ENCODE measurements at regions not wholly inside any gene's neighbourhood (a gene's known extent, or its start where the extent isn't known, plus 50 kb on each side); places are given as distances from the start of the nearest gene placed in this dataset.

DNA sequence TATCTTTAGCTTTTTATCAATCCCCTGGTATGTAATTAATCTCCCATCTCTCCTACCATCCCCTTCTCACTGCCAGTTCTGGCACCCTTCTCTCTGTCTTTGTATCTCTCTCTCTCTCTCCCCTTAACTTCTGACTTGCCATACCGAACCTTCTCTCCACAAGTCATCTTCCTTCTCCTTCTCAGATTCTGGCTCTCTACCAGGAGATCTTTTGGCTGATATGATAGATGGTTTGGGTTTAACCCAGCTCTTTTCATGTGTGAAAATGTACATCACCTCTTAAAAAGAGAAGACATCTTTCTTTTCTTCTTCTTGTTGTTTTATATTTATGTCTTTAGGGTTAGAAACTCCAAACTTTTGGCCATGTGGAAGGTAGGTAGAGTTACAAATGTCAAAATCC is 196.7 kb downstream of the HGF start:
- DNase-seq (ENCODE audit: low spot score): no peak

DNA sequence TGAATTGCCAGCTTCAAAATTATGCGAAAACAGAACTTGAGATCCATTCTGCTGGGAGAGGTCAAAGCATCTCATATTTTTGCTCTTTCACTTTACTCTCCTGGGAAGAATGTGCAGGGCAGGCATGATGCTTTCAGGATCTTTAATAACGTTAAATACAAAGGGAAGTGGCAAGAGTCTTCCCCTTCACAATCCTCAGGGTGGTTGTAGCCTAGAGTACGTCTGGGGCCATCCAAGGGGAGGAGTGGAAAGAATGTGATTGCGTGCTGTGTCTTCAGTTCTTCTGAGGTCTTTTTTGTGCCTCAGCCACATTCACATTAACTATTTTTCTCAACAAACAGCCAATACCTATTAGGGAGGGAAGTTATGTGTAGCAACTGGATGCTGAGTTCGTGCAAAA is 207.3 kb downstream of the HGF start:
- POLR2A ChIA-PET: no interaction called here
- CTCF ChIA-PET: no interaction called here
- no peak overlapping the region for H3K4me3 Mint-ChIP-seq
- no peaks in the 10 kb centered on the region; the same call in 1 of the 2 replicates for H3K9me3 Mint-ChIP-seq
- TF ChIP-seq JUN (CRISPR knock-in tag; IDR thresholded peaks at IDR 0.05): no peak
- TF ChIP-seq CREB1 (CRISPR knock-in tag; IDR thresholded peaks at IDR 0.05): no peak
- TF ChIP-seq NFATC4 (CRISPR knock-in tag; IDR thresholded peaks at IDR 0.05): no peak
- H3K4me1 Mint-ChIP-seq: no peaks in the 10 kb centered on the region
- ATAC-seq (no peak), DNase-seq (ENCODE audit: low spot score) (no peak)
- H3K27ac Mint-ChIP-seq: no peak overlapping the region
- no peaks in the 10 kb centered on the region for H3K36me3 Mint-ChIP-seq
- no peaks in the 10 kb centered on the region for H3K27me3 Mint-ChIP-seq (ENCODE audit: low read depth)

More for the DNA sequence above, 196.7 kb downstream of the HGF start:
- TF ChIP-seq HMGA2 (CRISPR knock-in tag; IDR thresholded peaks at IDR 0.05) (no peak), NFYB (CRISPR knock-in tag; conservative IDR thresholded peaks at IDR 0.05; ENCODE audit: low read depth) (no peak), ZNF416 (CRISPR knock-in tag; IDR thresholded peaks at IDR 0.05) (no peak), FOXK1 (CRISPR knock-in tag; IDR thresholded peaks at IDR 0.05) (no peak)
- TF ChIP-seq, protein P1, sequence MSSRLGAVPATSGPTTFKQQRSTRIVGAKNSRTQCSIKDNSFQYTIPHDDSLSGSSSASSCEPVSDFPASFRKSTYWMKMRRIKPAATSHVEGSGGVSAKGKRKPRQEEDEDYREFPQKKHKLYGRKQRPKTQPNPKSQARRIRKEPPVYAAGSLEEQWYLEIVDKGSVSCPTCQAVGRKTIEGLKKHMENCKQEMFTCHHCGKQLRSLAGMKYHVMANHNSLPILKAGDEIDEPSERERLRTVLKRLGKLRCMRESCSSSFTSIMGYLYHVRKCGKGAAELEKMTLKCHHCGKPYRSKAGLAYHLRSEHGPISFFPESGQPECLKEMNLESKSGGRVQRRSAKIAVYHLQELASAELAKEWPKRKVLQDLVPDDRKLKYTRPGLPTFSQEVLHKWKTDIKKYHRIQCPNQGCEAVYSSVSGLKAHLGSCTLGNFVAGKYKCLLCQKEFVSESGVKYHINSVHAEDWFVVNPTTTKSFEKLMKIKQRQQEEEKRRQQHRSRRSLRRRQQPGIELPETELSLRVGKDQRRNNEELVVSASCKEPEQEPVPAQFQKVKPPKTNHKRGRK (CRISPR knock-in tag; IDR thresholded peaks at IDR 0.05; ENCODE audit: borderline replicate concordance): no peak
- TF ChIP-seq, protein P2, sequence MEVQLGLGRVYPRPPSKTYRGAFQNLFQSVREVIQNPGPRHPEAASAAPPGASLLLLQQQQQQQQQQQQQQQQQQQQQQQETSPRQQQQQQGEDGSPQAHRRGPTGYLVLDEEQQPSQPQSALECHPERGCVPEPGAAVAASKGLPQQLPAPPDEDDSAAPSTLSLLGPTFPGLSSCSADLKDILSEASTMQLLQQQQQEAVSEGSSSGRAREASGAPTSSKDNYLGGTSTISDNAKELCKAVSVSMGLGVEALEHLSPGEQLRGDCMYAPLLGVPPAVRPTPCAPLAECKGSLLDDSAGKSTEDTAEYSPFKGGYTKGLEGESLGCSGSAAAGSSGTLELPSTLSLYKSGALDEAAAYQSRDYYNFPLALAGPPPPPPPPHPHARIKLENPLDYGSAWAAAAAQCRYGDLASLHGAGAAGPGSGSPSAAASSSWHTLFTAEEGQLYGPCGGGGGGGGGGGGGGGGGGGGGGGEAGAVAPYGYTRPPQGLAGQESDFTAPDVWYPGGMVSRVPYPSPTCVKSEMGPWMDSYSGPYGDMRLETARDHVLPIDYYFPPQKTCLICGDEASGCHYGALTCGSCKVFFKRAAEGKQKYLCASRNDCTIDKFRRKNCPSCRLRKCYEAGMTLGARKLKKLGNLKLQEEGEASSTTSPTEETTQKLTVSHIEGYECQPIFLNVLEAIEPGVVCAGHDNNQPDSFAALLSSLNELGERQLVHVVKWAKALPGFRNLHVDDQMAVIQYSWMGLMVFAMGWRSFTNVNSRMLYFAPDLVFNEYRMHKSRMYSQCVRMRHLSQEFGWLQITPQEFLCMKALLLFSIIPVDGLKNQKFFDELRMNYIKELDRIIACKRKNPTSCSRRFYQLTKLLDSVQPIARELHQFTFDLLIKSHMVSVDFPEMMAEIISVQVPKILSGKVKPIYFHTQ (CRISPR knock-in tag; IDR thresholded peaks at IDR 0.05): no peak
- ChIA-PET POLR2A (no interaction called here), CTCF (no interaction called here)
- Mint-ChIP-seq H3K4me1 (no peaks in the 10 kb centered on the region), H3K36me3 (no peaks in the 10 kb centered on the region), H3K4me3 (no peak overlapping the region), H3K27ac (no peak overlapping the region; the same call in 1 of the 2 replicates), H3K27me3 (ENCODE audit: low read depth) (no peaks in the 10 kb centered on the region), H3K9me3 (no peaks in the 10 kb centered on the region)
- no peak for ATAC-seq

DNA sequence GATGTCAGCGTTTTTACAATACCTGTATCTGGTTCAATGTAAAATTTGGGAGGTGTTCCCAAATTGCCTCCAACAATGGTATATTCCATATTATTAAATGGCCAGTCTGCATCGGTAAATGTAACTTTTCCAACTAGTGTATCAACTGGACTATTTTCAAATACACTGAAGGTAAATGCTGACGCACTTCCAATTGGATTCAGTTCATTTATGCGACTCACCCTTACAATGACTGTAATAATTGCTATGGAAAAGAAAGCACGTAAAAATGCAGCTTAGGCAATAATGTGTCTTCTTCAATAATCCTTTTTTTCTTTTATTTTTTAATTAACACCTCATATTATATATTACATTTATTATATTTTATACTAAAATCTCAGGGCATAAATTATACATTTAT is 209.1 kb downstream of the HGF start:
- Mint-ChIP-seq H3K4me1 (no peaks in the 10 kb centered on the region), H3K27me3 (ENCODE audit: low read depth) (no peaks in the 10 kb centered on the region), H3K27ac (no peak overlapping the region), H3K4me3 (no peak overlapping the region), H3K9me3 (peaks cover 2% of the 10 kb centered on the region), H3K36me3 (no peaks in the 10 kb centered on the region)
- ChIA-PET CTCF (no interaction called here), POLR2A (no interaction called here)
- ATAC-seq (no peak), DNase-seq (ENCODE audit: low spot score) (no peak)
- TF ChIP-seq HMGA2 (CRISPR knock-in tag; IDR thresholded peaks at IDR 0.05) (no peak), JUN (CRISPR knock-in tag; IDR thresholded peaks at IDR 0.05) (no peak), ETV6 (CRISPR knock-in tag; IDR thresholded peaks at IDR 0.05) (no peak), NR1H2 (CRISPR knock-in tag; IDR thresholded peaks at IDR 0.05) (no peak), ZNF263 (CRISPR knock-in tag; IDR thresholded peaks at IDR 0.05; ENCODE audit: low read depth) (no peak), NR2C2 (CRISPR knock-in tag; IDR thresholded peaks at IDR 0.05) (no peak), ZNF232 (CRISPR knock-in tag; IDR thresholded peaks at IDR 0.05) (no peak), OVOL2 (CRISPR knock-in tag; IDR thresholded peaks at IDR 0.05; ENCODE audit: borderline replicate concordance) (no peak), ESRRA (CRISPR knock-in tag; IDR thresholded peaks at IDR 0.05; ENCODE audit: borderline replicate concordance) (no peak), RORB (CRISPR knock-in tag; IDR thresholded peaks at IDR 0.05) (no peak), TCF7 (CRISPR knock-in tag; IDR thresholded peaks at IDR 0.05; ENCODE audit: low read depth) (no peak)
- TF ChIP-seq, protein P3, sequence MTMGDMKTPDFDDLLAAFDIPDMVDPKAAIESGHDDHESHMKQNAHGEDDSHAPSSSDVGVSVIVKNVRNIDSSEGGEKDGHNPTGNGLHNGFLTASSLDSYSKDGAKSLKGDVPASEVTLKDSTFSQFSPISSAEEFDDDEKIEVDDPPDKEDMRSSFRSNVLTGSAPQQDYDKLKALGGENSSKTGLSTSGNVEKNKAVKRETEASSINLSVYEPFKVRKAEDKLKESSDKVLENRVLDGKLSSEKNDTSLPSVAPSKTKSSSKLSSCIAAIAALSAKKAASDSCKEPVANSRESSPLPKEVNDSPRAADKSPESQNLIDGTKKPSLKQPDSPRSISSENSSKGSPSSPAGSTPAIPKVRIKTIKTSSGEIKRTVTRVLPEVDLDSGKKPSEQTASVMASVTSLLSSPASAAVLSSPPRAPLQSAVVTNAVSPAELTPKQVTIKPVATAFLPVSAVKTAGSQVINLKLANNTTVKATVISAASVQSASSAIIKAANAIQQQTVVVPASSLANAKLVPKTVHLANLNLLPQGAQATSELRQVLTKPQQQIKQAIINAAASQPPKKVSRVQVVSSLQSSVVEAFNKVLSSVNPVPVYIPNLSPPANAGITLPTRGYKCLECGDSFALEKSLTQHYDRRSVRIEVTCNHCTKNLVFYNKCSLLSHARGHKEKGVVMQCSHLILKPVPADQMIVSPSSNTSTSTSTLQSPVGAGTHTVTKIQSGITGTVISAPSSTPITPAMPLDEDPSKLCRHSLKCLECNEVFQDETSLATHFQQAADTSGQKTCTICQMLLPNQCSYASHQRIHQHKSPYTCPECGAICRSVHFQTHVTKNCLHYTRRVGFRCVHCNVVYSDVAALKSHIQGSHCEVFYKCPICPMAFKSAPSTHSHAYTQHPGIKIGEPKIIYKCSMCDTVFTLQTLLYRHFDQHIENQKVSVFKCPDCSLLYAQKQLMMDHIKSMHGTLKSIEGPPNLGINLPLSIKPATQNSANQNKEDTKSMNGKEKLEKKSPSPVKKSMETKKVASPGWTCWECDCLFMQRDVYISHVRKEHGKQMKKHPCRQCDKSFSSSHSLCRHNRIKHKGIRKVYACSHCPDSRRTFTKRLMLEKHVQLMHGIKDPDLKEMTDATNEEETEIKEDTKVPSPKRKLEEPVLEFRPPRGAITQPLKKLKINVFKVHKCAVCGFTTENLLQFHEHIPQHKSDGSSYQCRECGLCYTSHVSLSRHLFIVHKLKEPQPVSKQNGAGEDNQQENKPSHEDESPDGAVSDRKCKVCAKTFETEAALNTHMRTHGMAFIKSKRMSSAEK (CRISPR knock-in tag; IDR thresholded peaks at IDR 0.05; ENCODE audit: borderline replicate concordance): no peak
- TF ChIP-seq, protein P4, sequence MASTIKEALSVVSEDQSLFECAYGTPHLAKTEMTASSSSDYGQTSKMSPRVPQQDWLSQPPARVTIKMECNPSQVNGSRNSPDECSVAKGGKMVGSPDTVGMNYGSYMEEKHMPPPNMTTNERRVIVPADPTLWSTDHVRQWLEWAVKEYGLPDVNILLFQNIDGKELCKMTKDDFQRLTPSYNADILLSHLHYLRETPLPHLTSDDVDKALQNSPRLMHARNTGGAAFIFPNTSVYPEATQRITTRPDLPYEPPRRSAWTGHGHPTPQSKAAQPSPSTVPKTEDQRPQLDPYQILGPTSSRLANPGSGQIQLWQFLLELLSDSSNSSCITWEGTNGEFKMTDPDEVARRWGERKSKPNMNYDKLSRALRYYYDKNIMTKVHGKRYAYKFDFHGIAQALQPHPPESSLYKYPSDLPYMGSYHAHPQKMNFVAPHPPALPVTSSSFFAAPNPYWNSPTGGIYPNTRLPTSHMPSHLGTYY (CRISPR knock-in tag; IDR thresholded peaks at IDR 0.05): no peak
- TF ChIP-seq, protein P5, sequence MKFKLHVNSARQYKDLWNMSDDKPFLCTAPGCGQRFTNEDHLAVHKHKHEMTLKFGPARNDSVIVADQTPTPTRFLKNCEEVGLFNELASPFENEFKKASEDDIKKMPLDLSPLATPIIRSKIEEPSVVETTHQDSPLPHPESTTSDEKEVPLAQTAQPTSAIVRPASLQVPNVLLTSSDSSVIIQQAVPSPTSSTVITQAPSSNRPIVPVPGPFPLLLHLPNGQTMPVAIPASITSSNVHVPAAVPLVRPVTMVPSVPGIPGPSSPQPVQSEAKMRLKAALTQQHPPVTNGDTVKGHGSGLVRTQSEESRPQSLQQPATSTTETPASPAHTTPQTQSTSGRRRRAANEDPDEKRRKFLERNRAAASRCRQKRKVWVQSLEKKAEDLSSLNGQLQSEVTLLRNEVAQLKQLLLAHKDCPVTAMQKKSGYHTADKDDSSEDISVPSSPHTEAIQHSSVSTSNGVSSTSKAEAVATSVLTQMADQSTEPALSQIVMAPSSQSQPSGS (CRISPR knock-in tag; IDR thresholded peaks at IDR 0.05; ENCODE audit: borderline replicate concordance, low read depth): no peak
- TF ChIP-seq, protein P6, sequence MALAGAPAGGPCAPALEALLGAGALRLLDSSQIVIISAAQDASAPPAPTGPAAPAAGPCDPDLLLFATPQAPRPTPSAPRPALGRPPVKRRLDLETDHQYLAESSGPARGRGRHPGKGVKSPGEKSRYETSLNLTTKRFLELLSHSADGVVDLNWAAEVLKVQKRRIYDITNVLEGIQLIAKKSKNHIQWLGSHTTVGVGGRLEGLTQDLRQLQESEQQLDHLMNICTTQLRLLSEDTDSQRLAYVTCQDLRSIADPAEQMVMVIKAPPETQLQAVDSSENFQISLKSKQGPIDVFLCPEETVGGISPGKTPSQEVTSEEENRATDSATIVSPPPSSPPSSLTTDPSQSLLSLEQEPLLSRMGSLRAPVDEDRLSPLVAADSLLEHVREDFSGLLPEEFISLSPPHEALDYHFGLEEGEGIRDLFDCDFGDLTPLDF (CRISPR knock-in tag; IDR thresholded peaks at IDR 0.05): no peak
